T-cell (primary cell): ENCODE measurements at regions not wholly inside any gene's neighbourhood (a gene's known extent, or its start where the extent isn't known, plus 50 kb on each side); places are given as distances from the start of the nearest gene placed in this dataset.
A peak's percentile ranks its signal among the peaks of the same experiment; 100 is the strongest.

ENCODE experiments used
- ATAC-seq, 4 experiments: fragments of 200-7000 bp in 3 of 4; fragments of 150-1000 bp in 1 of 4; cut with Tn5 transposase; replicated peaks in 1 of 4; 1 replicate in 3 of 4; 2 replicates in 1 of 4; pipeline ENCODE4 v1.10.0; 2021; ENCODE audit warnings: moderate library complexity in 3 of 4, mild to moderate bottlenecking in 2 of 4, moderate number of reproducible peaks in 1 of 4
- CTCF ChIA-PET, 2 donors: fragments of 300-600 bp; sonication (Branson Sonifier 250); formaldehyde crosslinking; loops; one replicate each; lab custom pipeline; 2022; ENCODE audit warnings: antibody characterized with exemption in 2 of 2; lab: Charles Lee
- POLR2A ChIA-PET, 2 donors: fragments of 300-600 bp; sonication (Branson Sonifier 250); formaldehyde crosslinking; loops; one replicate each; lab custom pipeline; 2022; ENCODE audit warnings: antibody characterized with exemption in 2 of 2; lab: Charles Lee
- DNase-seq, 35 experiments: peaks; one replicate each; pipeline versions ENCODE4 v3.0.0 to v3.0.0-alpha.2; 2013 to 2023
- H3K27ac ChIP-seq: one replicate; pipeline ENCODE4 v1.5.1; 2013; ENCODE audit warnings: low read length
- H3K27me3 ChIP-seq, 2 experiments: replicated peaks in 1 of 2; 1 replicate in 1 of 2; 2 replicates in 1 of 2; pipeline versions ENCODE4 v1.6.1 to v1.7.0; 2013; ENCODE audit warnings: low read length in 1 of 2, mixed read lengths in 1 of 2; ENCODE audit not compliant: control insufficient read depth in 2 of 2, insufficient read depth in 2 of 2; ENCODE audit errors: extremely low read depth in 1 of 2
- H3K36me3 ChIP-seq, 2 donors: 1 replicate in 1 of 2; 2 replicates in 1 of 2; pipeline versions ENCODE4 v1.6.1 to v1.7.0; 2013; ENCODE audit warnings: low read length in 1 of 2; ENCODE audit not compliant: control insufficient read depth in 2 of 2, insufficient read depth in 1 of 2; ENCODE audit errors: extremely low read depth in 1 of 2
- H3K4me1 ChIP-seq, 2 experiments: 1 replicate in 1 of 2; 2 replicates in 1 of 2; pipeline versions ENCODE4 v1.6.1 to v1.7.0; 2013; ENCODE audit warnings: low read length in 2 of 2, mixed read lengths in 1 of 2; ENCODE audit not compliant: insufficient read depth in 2 of 2, control insufficient read depth in 1 of 2; ENCODE audit errors: extremely low read depth in 1 of 2
- H3K4me3 ChIP-seq, 2 donors: 1 replicate in 1 of 2; 2 replicates in 1 of 2; pipeline versions ENCODE4 v1.5.1 to v1.7.0; 2013; ENCODE audit warnings: mild to moderate bottlenecking in 2 of 2, low read length in 1 of 2, moderate library complexity in 1 of 2; ENCODE audit not compliant: control insufficient read depth in 1 of 2; ENCODE audit errors: extremely low read depth in 1 of 2
- H3K9me3 ChIP-seq: 2 replicates; pipeline ENCODE4 v1.7.0; 2013
- H3K27ac Mint-ChIP-seq, 2 donors: one replicate each; pipeline ENCODE4 v1.8.0; 2020 to 2021; ENCODE audit warnings: mild to moderate bottlenecking in 2 of 2, mixed read lengths in 2 of 2
- H3K27me3 Mint-ChIP-seq, 2 donors: one replicate each; pipeline ENCODE4 v1.8.0; 2021 to 2022; ENCODE audit warnings: mixed read lengths in 2 of 2
- H3K36me3 Mint-ChIP-seq: one replicate; pipeline ENCODE4 v1.8.0; 2021; ENCODE audit warnings: mixed read lengths
- H3K4me1 Mint-ChIP-seq, 3 donors: one replicate each; pipeline ENCODE4 v1.8.0; 2020 to 2022; ENCODE audit warnings: mixed read lengths in 3 of 3, mild to moderate bottlenecking in 1 of 3
- H3K4me3 Mint-ChIP-seq, 3 donors: one replicate each; pipeline ENCODE4 v1.8.0; 2020 to 2022; ENCODE audit warnings: mild to moderate bottlenecking in 3 of 3, mixed read lengths in 3 of 3, moderate library complexity in 3 of 3
- H3K9me3 Mint-ChIP-seq, 3 donors: one replicate each; pipeline ENCODE4 v1.8.0; 2020 to 2022; ENCODE audit warnings: mixed read lengths in 3 of 3
- WGBS: methylation state at CpG from one replicate; pipeline ENCODE4 v1.1.5; 2013; ENCODE audit warnings: missing lambda C conversion rate; ENCODE audit not compliant: insufficient coverage; 5-methylcytosine and 5-hydroxymethylcytosine counted together

GRCh38 chr13:51525567-51526167 is 58.6 kb upstream of the WDFY2 start:
- Mint-ChIP-seq H3K9me3 (peaks cover 0 to 5% (median 0%) of the 10 kb centered on the region in 3 donors), H3K36me3 (no peaks in the 10 kb centered on the region)

GRCh38 chr13:51526202-51526601 is 58.1 kb upstream of the WDFY2 start:
- Mint-ChIP-seq H3K4me1 (peaks cover 0 to 20% (median 9%) of the 10 kb centered on the region in 3 donors), H3K27ac (no peak overlapping the region), H3K9me3 (peaks cover 0 to 5% (median 0%) of the 10 kb centered on the region in 3 donors), H3K4me3 (no peak overlapping the region), H3K36me3 (no peaks in the 10 kb centered on the region), H3K27me3 (no peaks in the 10 kb centered on the region)
- DNase-seq (no peak), ATAC-seq (no peak)
- Histone ChIP-seq H3K36me3 (no peaks in the 10 kb centered on the region), H3K27ac (no peak overlapping the region), H3K9me3 (no peaks in the 10 kb centered on the region), H3K27me3 (peaks cover 0 to 4% of the 10 kb centered on the region in 2 experiments), H3K4me1 (peaks cover 10 to 14% of the 10 kb centered on the region in 2 experiments), H3K4me3 (no peak overlapping the region)
- ChIA-PET POLR2A (interaction anchor here in 1 of 2 donors (0.5 kb wide), 1 partner anchor 98 kb away, joined by 4 read pairs; no protein-coding TSS in a partner anchor), CTCF (interaction anchor here in 1 of 2 donors (0.5 kb wide), 1 partner anchor 946 kb away, joined by 3 read pairs; no protein-coding TSS in a partner anchor)
- no CpG with 5 or more reads among the region's 3 CpGs for WGBS

More at GRCh38 chr13:51525567-51526167, 58.6 kb upstream of the WDFY2 start:
- 100% methylated on average over 1 of the region's 5 CpGs for WGBS
- Histone ChIP-seq H3K27ac (no peak overlapping the region), H3K36me3 (no peaks in the 10 kb centered on the region), H3K27me3 (peaks cover 0 to 4% of the 10 kb centered on the region in 2 experiments), H3K9me3 (no peaks in the 10 kb centered on the region), H3K4me3 (no peak overlapping the region), H3K4me1 (peaks cover 10 to 14% of the 10 kb centered on the region in 2 experiments)
- H3K27me3 Mint-ChIP-seq, result no peaks in the 10 kb centered on the region
- ChIA-PET POLR2A (no interaction called here), CTCF (no interaction called here)
- peaks cover 0 to 18% (median 9%) of the 10 kb centered on the region in 3 donors for H3K4me1 Mint-ChIP-seq
- DNase-seq (no peak), ATAC-seq (no peak)
- H3K4me3 Mint-ChIP-seq, result no peak overlapping the region
- H3K27ac Mint-ChIP-seq, result no peak overlapping the region

- H3K4me3 Mint-ChIP-seq, result peak overlapping the region in 1 of 3 donors; percentile 22
- peaks cover 0 to under 1% (median 0%) of the 10 kb centered on the region in 3 donors for H3K9me3 Mint-ChIP-seq
- H3K4me1 Mint-ChIP-seq, result peaks cover 28 to 48% (median 30%) of the 10 kb centered on the region in 3 donors
- Histone ChIP-seq H3K27me3 (no peaks in the 10 kb centered on the region), H3K9me3 (no peaks in the 10 kb centered on the region), H3K27ac (no peak overlapping the region), H3K4me1 (peaks cover 13 to 15% of the 10 kb centered on the region in 2 experiments), H3K4me3 (no peak overlapping the region), H3K36me3 (no peaks in the 10 kb centered on the region)
- no peaks in the 10 kb centered on the region for H3K27me3 Mint-ChIP-seq
- H3K36me3 Mint-ChIP-seq, result no peaks in the 10 kb centered on the region
- H3K27ac Mint-ChIP-seq, result peak overlapping the region; percentile 70 to 89
- 40% methylated on average over 1 of the region's 2 CpGs for WGBS
- DNase-seq (no peak), ATAC-seq (no peak)
- POLR2A ChIA-PET, result no interaction called here
- CTCF ChIA-PET, result no interaction called here
Observed at GRCh38 chr13:51532736-51533197, 51.5 kb upstream of the WDFY2 start.

DNA sequence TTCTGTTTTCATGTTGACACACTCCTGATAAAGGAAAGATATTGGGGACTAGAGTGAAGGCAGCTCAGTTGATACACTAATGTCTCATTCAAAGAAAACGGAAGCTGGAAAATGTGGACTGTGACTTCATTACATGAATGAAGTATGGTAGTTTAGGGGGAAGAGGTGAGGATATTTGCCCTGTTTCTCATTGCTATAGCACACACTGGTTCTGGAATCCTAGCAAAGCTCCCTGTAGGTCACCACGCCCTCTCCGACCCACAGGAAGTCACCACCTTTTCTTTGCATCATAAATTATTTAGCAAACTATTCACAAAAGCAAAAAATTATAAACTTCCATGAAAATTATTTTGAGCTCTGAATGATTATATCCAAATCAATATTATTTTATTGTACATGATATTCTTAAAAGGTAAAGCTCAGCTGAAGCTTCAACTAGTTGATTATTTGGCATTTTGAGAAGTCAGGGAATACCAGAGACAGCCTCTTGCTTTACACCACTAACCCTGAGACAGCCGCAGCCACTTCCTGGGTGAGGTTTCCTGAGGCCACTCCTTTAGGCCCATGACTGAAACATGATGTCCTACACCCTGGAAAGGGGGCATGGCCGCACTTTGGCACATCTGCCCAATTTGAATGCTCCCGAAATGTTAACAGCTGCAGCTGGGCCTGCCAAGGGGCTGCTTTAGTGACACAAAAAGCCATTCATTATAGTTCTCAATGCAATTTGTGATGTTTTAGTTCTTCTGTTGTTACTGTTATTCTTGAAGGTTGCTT is 50.0 kb upstream of the WDFY2 start:
- no peaks in the 10 kb centered on the region for H3K9me3 ChIP-seq
- peaks cover 28 to 45% (median 30%) of the 10 kb centered on the region in 3 donors for H3K4me1 Mint-ChIP-seq
- H3K27ac ChIP-seq, result peak overlapping the region; percentile 46
- H3K4me1 ChIP-seq, result peaks cover 13 to 15% of the 10 kb centered on the region in 2 experiments
- CTCF ChIA-PET, result interaction anchor here in 1 of 2 donors (0.6 kb wide), 1 partner anchor 40 kb away, joined by 4 read pairs; no protein-coding TSS in a partner anchor
- no peak overlapping the region for H3K4me3 ChIP-seq
- peak overlapping the region; percentile 88 to 89 for H3K27ac Mint-ChIP-seq
- peak overlapping the region in 2 of 3 donors; percentile 21 to 56 for H3K4me3 Mint-ChIP-seq
- no peaks in the 10 kb centered on the region for H3K36me3 Mint-ChIP-seq
- WGBS, result 50% methylated on average over 2 of the region's 6 CpGs
- peak in 31 of 35 experiments; percentile 1 to 43 (median 15) for DNase-seq
- no peaks in the 10 kb centered on the region for H3K9me3 Mint-ChIP-seq
- peak; percentile 63 to 90 (median 76) for ATAC-seq
- no peaks in the 10 kb centered on the region for H3K27me3 ChIP-seq
- POLR2A ChIA-PET, result interaction anchor here in 1 of 2 donors (1.2 kb wide), 1 partner anchor 81 kb away, joined by 5 read pairs; the partner anchor contains the start of gene INTS6
- H3K36me3 ChIP-seq, result no peaks in the 10 kb centered on the region
- H3K27me3 Mint-ChIP-seq, result no peaks in the 10 kb centered on the region
